DND-41 (cell line): ENCODE measurements at regions not wholly inside any gene's neighbourhood (a gene's known extent, or its start where the extent isn't known, plus 50 kb on each side); places are given as distances from the start of the nearest gene placed in this dataset.

ENCODE experiments used
- CTCF ChIP-seq: IDR thresholded peaks from 2 replicates; pipeline ENCODE4 v1.5.1; 2012; ENCODE audit warnings: borderline replicate concordance, low read length, moderate library complexity, mild to moderate bottlenecking; ENCODE audit not compliant: poor library complexity, severe bottlenecking; ENCODE audit errors: extremely low read depth
- EZH2 ChIP-seq: IDR thresholded peaks from 3 replicates; pipeline ENCODE4 v1.6.1; 2012; ENCODE audit warnings: borderline replicate concordance, low read depth, mild to moderate bottlenecking, moderate library complexity, low read length, inconsistent platforms; ENCODE audit not compliant: severe bottlenecking

GRCh38 chr5:87137283-87137682 lies 130.4 kb upstream of the RASA1 start:
- TF ChIP-seq EZH2 (no peak), CTCF (no peak)
